Mesenchymal stem cell (in vitro differentiated cells and primary cell): ENCODE measurements at regions not wholly inside any gene's neighbourhood (a gene's known extent, or its start where the extent isn't known, plus 50 kb on each side); places are given as distances from the start of the nearest gene placed in this dataset.

Experiments used
- DNase-seq: peaks from one replicate; pipeline ENCODE4 v3.0.0-alpha.2; 2013
- H2AFZ ChIP-seq: one replicate; pipeline ENCODE4 v1.6.1; 2013; ENCODE audit warnings: low read depth, mild to moderate bottlenecking, control low read depth, inconsistent platforms, low read length, moderate library complexity
- H2AK5ac ChIP-seq: 2 replicates; pipeline ENCODE4 v1.6.1; 2013; ENCODE audit warnings: low read length, moderate library complexity, mild to moderate bottlenecking, inconsistent platforms; ENCODE audit not compliant: severe bottlenecking
- H2BK120ac ChIP-seq: one replicate; pipeline ENCODE4 v1.6.1; 2013; ENCODE audit warnings: low read depth, mild to moderate bottlenecking, inconsistent platforms, low read length, moderate library complexity
- H2BK12ac ChIP-seq, 2 experiments: one replicate each; pipeline ENCODE4 v1.6.1; 2013; ENCODE audit warnings: inconsistent platforms in 2 of 2, low read length in 2 of 2, mild to moderate bottlenecking in 2 of 2, moderate library complexity in 2 of 2, control low read depth in 1 of 2
- H2BK15ac ChIP-seq: one replicate; pipeline ENCODE4 v1.6.1; 2013; ENCODE audit warnings: mild to moderate bottlenecking, low read depth, inconsistent platforms; ENCODE audit not compliant: poor library complexity, severe bottlenecking
- H2BK5ac ChIP-seq: 2 replicates; pipeline ENCODE4 v1.6.1; 2013; ENCODE audit warnings: low read depth, mild to moderate bottlenecking, low read length, control low read depth, inconsistent platforms; ENCODE audit not compliant: poor library complexity, severe bottlenecking
- H3K14ac ChIP-seq, 2 experiments: one replicate each; pipeline ENCODE4 v1.6.1; 2013; ENCODE audit warnings: inconsistent platforms in 2 of 2, low read length in 2 of 2, control low read depth in 1 of 2, mild to moderate bottlenecking in 1 of 2, moderate library complexity in 1 of 2
- H3K18ac ChIP-seq, 2 experiments: one replicate each; pipeline ENCODE4 v1.6.1; 2013; ENCODE audit warnings: inconsistent platforms in 2 of 2, low read length in 2 of 2, control low read depth in 1 of 2, low read depth in 1 of 2, mild to moderate bottlenecking in 1 of 2
- H3K23ac ChIP-seq, 2 experiments: one replicate each; pipeline ENCODE4 v1.6.1; 2013; ENCODE audit warnings: inconsistent platforms in 2 of 2, low read length in 2 of 2, mild to moderate bottlenecking in 2 of 2, moderate library complexity in 2 of 2, control low read depth in 1 of 2
- H3K27ac ChIP-seq: 2 replicates; pipeline ENCODE4 v1.5.1; 2013; ENCODE audit warnings: mild to moderate bottlenecking, moderate library complexity, low read length, control low read depth, inconsistent platforms; ENCODE audit not compliant: poor library complexity, severe bottlenecking
- H3K27me3 ChIP-seq, 2 experiments: 2 replicates each; pipeline versions ENCODE4 v1.6.1 to v1.7.0; 2013; ENCODE audit warnings: low read length in 2 of 2, mild to moderate bottlenecking in 2 of 2, moderate library complexity in 2 of 2, control low read depth in 1 of 2, inconsistent platforms in 1 of 2; ENCODE audit not compliant: control insufficient read depth in 1 of 2, insufficient read depth in 1 of 2
- H3K36me3 ChIP-seq, 2 experiments: 2 replicates each; pipeline versions ENCODE4 v1.6.1 to v1.7.0; 2013; ENCODE audit warnings: low read length in 2 of 2, control low read depth in 1 of 2, inconsistent platforms in 1 of 2, low read depth in 1 of 2, mild to moderate bottlenecking in 1 of 2; ENCODE audit not compliant: insufficient read depth in 2 of 2, control insufficient read depth in 1 of 2
- H3K4ac ChIP-seq, 2 experiments: one replicate each; pipeline ENCODE4 v1.6.1; 2013; ENCODE audit warnings: inconsistent platforms in 2 of 2, low read length in 2 of 2, mild to moderate bottlenecking in 2 of 2, moderate library complexity in 2 of 2, control low read depth in 1 of 2, low read depth in 1 of 2
- H3K4me1 ChIP-seq: 2 replicates; pipeline ENCODE4 v1.6.1; 2013; ENCODE audit warnings: low read depth, low read length, control low read depth; ENCODE audit not compliant: control insufficient read depth, insufficient read depth
- H3K4me2 ChIP-seq: 2 replicates; pipeline ENCODE4 v1.6.1; 2013; ENCODE audit warnings: low read length, mild to moderate bottlenecking, inconsistent platforms; ENCODE audit not compliant: poor library complexity, severe bottlenecking
- H3K4me3 ChIP-seq, 2 experiments: 2 replicates each; pipeline versions ENCODE4 v1.5.1 to v1.7.0; 2013; ENCODE audit warnings: low read length in 2 of 2, mild to moderate bottlenecking in 2 of 2, control low read depth in 1 of 2, low read depth in 1 of 2; ENCODE audit not compliant: insufficient read depth in 1 of 2
- H3K79me1 ChIP-seq: replicated peaks from 2 replicates; pipeline ENCODE4 v1.6.1; 2013; ENCODE audit warnings: mild to moderate bottlenecking, control low read depth, low read length, inconsistent platforms; ENCODE audit not compliant: poor library complexity, severe bottlenecking
- H3K9ac ChIP-seq: 2 replicates; pipeline ENCODE4 v1.7.0; 2013; ENCODE audit warnings: mild to moderate bottlenecking, low read length, moderate library complexity
- H3K9me3 ChIP-seq: 2 replicates; pipeline ENCODE4 v1.7.0; 2013; ENCODE audit warnings: mild to moderate bottlenecking, low read length; ENCODE audit not compliant: control insufficient read depth
- H4K8ac ChIP-seq: one replicate; pipeline ENCODE4 v1.6.1; 2013; ENCODE audit warnings: inconsistent platforms, mild to moderate bottlenecking, low read length, moderate library complexity
- H4K91ac ChIP-seq: one replicate; pipeline ENCODE4 v1.6.1; 2013; ENCODE audit warnings: mild to moderate bottlenecking, low read length, inconsistent platforms
- WGBS: methylation state at CpG from one replicate; pipeline ENCODE4 v1.1.7; 2013; ENCODE audit warnings: mixed read lengths; 5-methylcytosine and 5-hydroxymethylcytosine counted together

GRCh38 chr11:115078461-115079438 lies 400.4 kb downstream of the NXPE2 start:
- Histone ChIP-seq H2AFZ (no peak overlapping the region), H3K14ac (no peak overlapping the region), H2BK12ac (no peak overlapping the region), H3K36me3 (no peaks in the 10 kb centered on the region), H3K27me3 (peaks cover 0 to 55% of the 10 kb centered on the region in 2 experiments), H2BK15ac (no peak overlapping the region), H3K18ac (no peak overlapping the region), H3K4me1 (no peaks in the 10 kb centered on the region), H3K27ac (no peak overlapping the region), H3K9ac (no peak overlapping the region), H4K8ac (no peak overlapping the region), H3K79me1 (no peaks in the 10 kb centered on the region), H3K4me2 (no peak overlapping the region), H4K91ac (no peak overlapping the region), H3K4me3 (no peak overlapping the region), H3K9me3 (no peaks in the 10 kb centered on the region), H2AK5ac (no peak overlapping the region), H3K23ac (no peak overlapping the region), H2BK120ac (no peak overlapping the region), H3K4ac (no peak overlapping the region), H2BK5ac (no peak overlapping the region)
- DNase-seq = no peak
- WGBS = 79% methylated on average over 12 of the region's 15 CpGs

DNA sequence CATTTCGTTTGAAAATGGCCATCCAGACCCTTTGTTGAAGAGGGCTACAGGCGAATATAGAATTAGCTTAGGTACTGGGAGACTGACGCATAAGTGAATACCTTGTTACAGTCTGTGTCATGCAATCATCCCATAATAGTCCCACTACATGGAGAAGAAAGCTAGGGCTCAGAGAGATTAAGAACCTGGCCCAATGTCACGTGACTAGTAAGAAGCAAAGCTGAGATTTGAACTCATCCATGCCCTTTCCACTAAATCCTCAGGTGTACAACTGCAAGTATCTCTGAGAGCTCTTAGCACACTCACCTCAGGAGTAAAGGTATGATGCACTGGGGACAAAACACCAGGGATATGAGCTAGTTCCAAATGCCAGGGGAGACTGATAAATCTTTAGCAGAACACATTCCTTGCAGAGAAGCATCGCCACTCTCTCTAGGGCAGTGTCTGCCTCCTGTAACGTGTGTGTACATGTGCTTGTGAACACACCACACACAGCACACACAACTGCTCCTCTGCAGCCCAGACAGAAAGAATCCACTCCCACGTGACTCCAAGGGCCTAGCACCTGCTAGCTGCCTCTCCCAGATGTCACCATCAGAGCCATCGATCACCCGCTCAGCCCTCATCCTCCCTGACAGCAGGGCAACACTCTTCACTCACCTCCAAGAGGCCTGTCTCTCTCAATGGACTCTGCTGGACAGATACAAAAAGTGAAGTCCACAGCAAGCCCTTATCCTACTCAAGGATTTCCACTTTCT lies 402.8 kb downstream of the NXPE2 start:
- no peak overlapping the region for H2AFZ ChIP-seq

GRCh38 chr11:115081972-115082371 lies 403.6 kb downstream of the NXPE2 start:
- H2BK15ac ChIP-seq = no peak overlapping the region
- H3K79me1 ChIP-seq = no peaks in the 10 kb centered on the region
- H4K91ac ChIP-seq = no peak overlapping the region
- no peak overlapping the region for H2AFZ ChIP-seq
- peaks cover 0 to 60% of the 10 kb centered on the region in 2 experiments for H3K27me3 ChIP-seq
- H3K4me2 ChIP-seq = no peak overlapping the region
- no peak overlapping the region for H3K27ac ChIP-seq
- H3K4me3 ChIP-seq = no peak overlapping the region
- no peak overlapping the region for H3K14ac ChIP-seq
- H3K9me3 ChIP-seq = no peaks in the 10 kb centered on the region
- no peak overlapping the region for H2BK5ac ChIP-seq
- H3K4me1 ChIP-seq = no peaks in the 10 kb centered on the region
- no peak for DNase-seq
- no peak overlapping the region for H2BK120ac ChIP-seq
- no peak overlapping the region for H3K23ac ChIP-seq
- H3K36me3 ChIP-seq = no peaks in the 10 kb centered on the region
- H2BK12ac ChIP-seq = no peak overlapping the region
- H3K9ac ChIP-seq = no peak overlapping the region
- H3K4ac ChIP-seq = no peak overlapping the region
- no peak overlapping the region for H3K18ac ChIP-seq
- WGBS = no CpG with 5 or more reads among the region's 2 CpGs
- no peak overlapping the region for H4K8ac ChIP-seq
- no peak overlapping the region for H2AK5ac ChIP-seq

More for the DNA sequence above, 402.8 kb downstream of the NXPE2 start:
- Histone ChIP-seq H3K4me3 (no peak overlapping the region), H2BK5ac (no peak overlapping the region), H3K36me3 (no peaks in the 10 kb centered on the region), H3K18ac (no peak overlapping the region), H3K14ac (no peak overlapping the region), H2BK12ac (no peak overlapping the region), H4K8ac (no peak overlapping the region), H3K4ac (no peak overlapping the region), H3K9ac (no peak overlapping the region), H2AK5ac (no peak overlapping the region), H2BK15ac (no peak overlapping the region), H3K9me3 (no peaks in the 10 kb centered on the region), H3K4me1 (no peaks in the 10 kb centered on the region), H3K27me3 (peaks cover 0 to 60% of the 10 kb centered on the region in 2 experiments), H4K91ac (no peak overlapping the region), H3K23ac (no peak overlapping the region), H3K27ac (no peak overlapping the region), H3K79me1 (no peaks in the 10 kb centered on the region), H3K4me2 (no peak overlapping the region), H2BK120ac (no peak overlapping the region)
- 79% methylated on average over 9 of the region's 9 CpGs for WGBS
- DNase-seq = no peak
